PC-3 (cell line): ENCODE measurements at regions not wholly inside any gene's neighbourhood (a gene's known extent, or its start where the extent isn't known, plus 50 kb on each side); places are given as distances from the start of the nearest gene placed in this dataset.
"Not testable (repeated sequence)": the region's sequence is repeated elsewhere in the genome, so short reads cannot be mapped to it uniquely, and the experiment has no call there.

Source experiments
- ATAC-seq: fragments of 200-7000 bp; cut with Tn5 transposase; 2 replicates; pipeline ENCODE4 v1.9.1; 2020; ENCODE audit warnings: mild to moderate bottlenecking, moderate library complexity
- BruUV-seq: library from RNA; stranded (reverse); fragments of 400-500 nt; replicated peaks from 2 replicates; lab custom pipeline; 2021; lab: Mats Ljungman, UMichigan
- CTCF ChIA-PET: fragments of 300-600 bp; sonication (Branson Sonifier 250); formaldehyde crosslinking; loops from one replicate; lab custom pipeline; 2022; ENCODE audit warnings: antibody characterized with exemption; lab: Charles Lee
- POLR2A ChIA-PET: fragments of 300-600 bp; sonication (Branson Sonifier 250); formaldehyde crosslinking; loops from one replicate; lab custom pipeline; 2022; ENCODE audit warnings: antibody characterized with exemption; ENCODE audit not compliant: unreplicated experiment; lab: Charles Lee
- DNase-seq: peaks from one replicate; pipeline ENCODE4 v3.0.0-alpha.2; 2015
- H2AFZ ChIP-seq: fragments of 300-600 bp; sonication (generic); 2 replicates; pipeline ENCODE4 v1.6.0; 2016; ENCODE audit warnings: antibody characterized with exemption, low read length
- H3F3A ChIP-seq: fragments of 300-600 bp; sonication (generic); one replicate; pipeline ENCODE4 v1.6.0; 2017; ENCODE audit warnings: antibody characterized with exemption, low read length, control low read depth, mild to moderate bottlenecking; ENCODE audit not compliant: unreplicated experiment
- H3K27ac ChIP-seq: fragments of 300-600 bp; sonication (generic); 2 replicates; pipeline ENCODE4 v1.5.1; 2016; ENCODE audit warnings: mild to moderate bottlenecking, low read length
- H3K27me3 ChIP-seq: fragments of 300-600 bp; sonication (generic); 2 replicates; pipeline ENCODE4 v1.6.1; 2016; ENCODE audit warnings: low read length, mixed read lengths
- H3K36me3 ChIP-seq: fragments of 300-600 bp; sonication (generic); 2 replicates; pipeline ENCODE4 v1.6.1; 2016; ENCODE audit warnings: low read depth, mixed run types, low read length, mixed read lengths
- H3K4me1 ChIP-seq: fragments of 300-600 bp; sonication (generic); 2 replicates; pipeline ENCODE4 v1.5.1; 2016; ENCODE audit warnings: low read length; ENCODE audit not compliant: insufficient read depth
- H3K4me2 ChIP-seq: fragments of 300-600 bp; sonication (generic); 2 replicates; pipeline ENCODE4 v1.6.0; 2016; ENCODE audit warnings: low read length
- H3K4me3 ChIP-seq: fragments of 300-600 bp; sonication (generic); 2 replicates; pipeline ENCODE4 v1.5.1; 2016; ENCODE audit warnings: mild to moderate bottlenecking, low read length, mixed read lengths
- H3K79me2 ChIP-seq: fragments of 300-600 bp; sonication (generic); 2 replicates; pipeline ENCODE4 v1.6.1; 2017; ENCODE audit warnings: low read length, mixed read lengths
- H3K9ac ChIP-seq: fragments of 300-600 bp; sonication (generic); 2 replicates; pipeline ENCODE4 v1.6.0; 2016; ENCODE audit warnings: mild to moderate bottlenecking, low read length
- H3K9me2 ChIP-seq: fragments of 300-600 bp; sonication (generic); replicated peaks from 2 replicates; pipeline ENCODE4 v1.6.1; 2016; ENCODE audit warnings: mixed run types, low read length, mixed read lengths
- H3K9me3 ChIP-seq: fragments of 300-600 bp; sonication (generic); 2 replicates; pipeline ENCODE4 v1.6.1; 2016; ENCODE audit warnings: low read length, mixed read lengths
- H4K20me1 ChIP-seq: fragments of 300-600 bp; sonication (generic); 2 replicates; pipeline ENCODE4 v1.6.1; 2016; ENCODE audit warnings: low read length, mixed read lengths
- EZH2 ChIP-seq: fragments of 300-600 bp; sonication (generic); IDR thresholded peaks from one replicate; pipeline ENCODE4 v1.6.1; 2017; ENCODE audit warnings: antibody characterized with exemption, mild to moderate bottlenecking, low read length; ENCODE audit not compliant: unreplicated experiment
- EZH2phosphoT487 ChIP-seq: fragments of 300-600 bp; sonication (generic); IDR thresholded peaks from 2 replicates; pipeline ENCODE4 v1.6.1; 2018; ENCODE audit warnings: mild to moderate bottlenecking, antibody characterized with exemption, low read length, borderline replicate concordance
- intact Hi-C: fragments of 100-400 bp; cut with micrococcal nuclease; formaldehyde crosslinking; loops from 2 replicates; pipeline ENCODE4 v1.9.0; 2023
- TF ChIP-seq, protein P1 (sequence below): fragments of 300-600 bp; sonication (generic); conservative IDR thresholded peaks from 2 replicates; pipeline ENCODE4 v1.5.1; 2017; ENCODE audit warnings: antibody characterized with exemption, low read depth, mild to moderate bottlenecking, low read length

DNA sequence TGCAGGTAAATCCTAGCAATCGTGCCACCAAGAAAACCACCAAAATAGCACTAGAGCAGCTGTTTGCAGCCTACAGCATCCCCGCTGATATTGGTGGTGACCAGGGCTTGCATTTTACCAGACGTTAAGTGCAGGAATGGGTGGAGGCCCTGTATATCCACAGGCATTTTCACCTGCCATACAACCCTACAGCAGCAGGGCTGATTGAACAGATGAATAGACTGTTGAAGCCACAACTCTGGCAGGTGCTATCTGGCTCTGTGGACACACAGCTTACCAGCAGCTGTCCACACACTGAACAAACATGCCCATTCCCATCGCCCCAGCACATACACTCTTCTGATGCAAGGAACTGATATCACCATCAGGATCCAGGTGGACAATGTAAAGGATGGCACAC is 154.5 kb upstream of the APC start:
- intact Hi-C loops: no loop called here
- CTCF ChIA-PET: no interaction called here
- Histone ChIP-seq H3K79me2 (no peaks in the 10 kb centered on the region), H2AFZ (no peak overlapping the region), H3K4me2 (no peak overlapping the region), H3K27ac (no peak overlapping the region), H3K9ac (no peak overlapping the region), H3K36me3 (no peaks in the 10 kb centered on the region), H3K27me3 (no peaks in the 10 kb centered on the region), H4K20me1 (no peaks in the 10 kb centered on the region), H3K9me3 (no peaks in the 10 kb centered on the region), H3K9me2 (no peaks in the 10 kb centered on the region), H3K4me1 (no peaks in the 10 kb centered on the region), H3K4me3 (no peak overlapping the region), H3F3A (no peaks in the 10 kb centered on the region)
- no peak for ATAC-seq
- no peak for DNase-seq
- BruUV-seq: no TSS peak
- no peak for TF ChIP-seq EZH2
- TF ChIP-seq, protein P1, sequence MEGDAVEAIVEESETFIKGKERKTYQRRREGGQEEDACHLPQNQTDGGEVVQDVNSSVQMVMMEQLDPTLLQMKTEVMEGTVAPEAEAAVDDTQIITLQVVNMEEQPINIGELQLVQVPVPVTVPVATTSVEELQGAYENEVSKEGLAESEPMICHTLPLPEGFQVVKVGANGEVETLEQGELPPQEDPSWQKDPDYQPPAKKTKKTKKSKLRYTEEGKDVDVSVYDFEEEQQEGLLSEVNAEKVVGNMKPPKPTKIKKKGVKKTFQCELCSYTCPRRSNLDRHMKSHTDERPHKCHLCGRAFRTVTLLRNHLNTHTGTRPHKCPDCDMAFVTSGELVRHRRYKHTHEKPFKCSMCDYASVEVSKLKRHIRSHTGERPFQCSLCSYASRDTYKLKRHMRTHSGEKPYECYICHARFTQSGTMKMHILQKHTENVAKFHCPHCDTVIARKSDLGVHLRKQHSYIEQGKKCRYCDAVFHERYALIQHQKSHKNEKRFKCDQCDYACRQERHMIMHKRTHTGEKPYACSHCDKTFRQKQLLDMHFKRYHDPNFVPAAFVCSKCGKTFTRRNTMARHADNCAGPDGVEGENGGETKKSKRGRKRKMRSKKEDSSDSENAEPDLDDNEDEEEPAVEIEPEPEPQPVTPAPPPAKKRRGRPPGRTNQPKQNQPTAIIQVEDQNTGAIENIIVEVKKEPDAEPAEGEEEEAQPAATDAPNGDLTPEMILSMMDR: no peak
- TF ChIP-seq EZH2phosphoT487: no peak
- POLR2A ChIA-PET: no interaction called here

DNA sequence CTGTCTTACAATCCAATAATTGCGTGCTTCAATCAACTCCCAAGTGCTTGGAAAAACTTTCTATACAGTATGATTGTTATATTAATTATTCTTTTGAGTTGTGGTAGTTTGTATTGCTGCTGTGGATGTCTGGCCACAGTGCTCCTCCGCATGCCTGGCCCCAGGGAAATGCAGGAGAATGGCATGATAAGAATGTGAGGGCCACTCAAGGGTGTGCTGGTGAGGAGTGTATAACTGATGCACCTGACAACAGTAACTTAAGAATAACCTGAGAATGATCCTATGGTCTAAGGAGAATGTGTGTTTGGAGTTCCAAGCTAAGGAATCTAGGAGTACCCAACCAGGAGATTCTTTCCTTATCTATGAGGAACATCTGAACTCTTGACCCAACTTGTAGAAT is 152.9 kb upstream of the APC start:
- Histone ChIP-seq H3F3A (no peaks in the 10 kb centered on the region), H3K4me1 (no peaks in the 10 kb centered on the region), H3K9me3 (no peaks in the 10 kb centered on the region), H3K36me3 (no peaks in the 10 kb centered on the region), H3K4me3 (no peak overlapping the region), H3K79me2 (no peaks in the 10 kb centered on the region), H3K27ac (no peak overlapping the region), H3K27me3 (no peaks in the 10 kb centered on the region), H3K9ac (no peak overlapping the region), H2AFZ (no peak overlapping the region), H3K4me2 (no peak overlapping the region), H4K20me1 (no peaks in the 10 kb centered on the region), H3K9me2 (no peaks in the 10 kb centered on the region)
- ChIA-PET CTCF (no interaction called here), POLR2A (no interaction called here)
- no peak for ATAC-seq
- TF ChIP-seq EZH2 (no peak), EZH2phosphoT487 (no peak)
- TF ChIP-seq, protein P1: no peak
- intact Hi-C loops: no loop called here
- DNase-seq: no peak
- no TSS peak for BruUV-seq

DNA sequence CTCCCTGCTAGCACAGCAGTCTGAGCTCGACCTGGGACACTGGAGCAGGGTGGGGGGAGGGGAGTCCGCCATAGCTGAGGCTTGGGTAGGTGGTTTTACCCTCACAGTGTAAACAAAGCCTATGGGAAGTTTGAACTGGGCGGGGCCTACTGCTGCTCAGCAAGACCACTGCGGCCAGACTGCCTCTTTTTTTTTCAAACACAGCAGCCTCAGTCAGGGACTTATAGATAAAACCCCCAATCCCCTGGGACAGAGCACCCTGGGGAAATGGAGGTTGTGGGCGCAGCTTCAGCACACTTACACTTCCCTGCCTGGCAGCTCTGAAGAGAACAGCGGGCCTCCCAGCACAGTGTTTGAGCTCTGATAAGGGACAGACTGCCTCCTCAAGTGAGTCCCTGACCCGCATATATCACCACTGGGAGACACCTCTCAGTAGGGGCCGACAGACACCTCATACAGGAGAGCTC is 151.1 kb upstream of the APC start:
- ATAC-seq: no peak

DNA sequence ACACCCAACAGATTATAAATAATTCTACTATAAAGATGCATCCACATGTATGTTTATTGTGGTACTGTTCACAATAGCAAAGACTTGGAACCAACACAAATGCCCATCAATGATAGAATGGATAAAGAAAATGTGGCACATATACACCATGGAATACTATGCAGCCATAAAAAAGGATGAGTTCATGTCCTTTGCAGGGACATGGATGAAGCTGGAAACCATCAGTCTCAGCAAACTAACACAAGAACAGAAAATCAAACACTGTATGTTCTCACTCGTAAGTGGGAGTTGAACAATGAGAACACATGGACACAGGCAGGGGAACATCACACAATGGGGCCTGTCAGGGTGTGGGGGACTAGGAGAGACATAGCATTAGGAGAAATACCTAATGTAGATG is 146.8 kb upstream of the APC start:
- H3K9ac ChIP-seq, H3K79me2 ChIP-seq, H3F3A ChIP-seq, H2AFZ ChIP-seq, intact Hi-C loops, H4K20me1 ChIP-seq, H3K27me3 ChIP-seq, H3K27ac ChIP-seq, BruUV-seq, H3K4me2 ChIP-seq, CTCF ChIA-PET, POLR2A ChIA-PET, H3K36me3 ChIP-seq, DNase-seq, H3K9me3 ChIP-seq, H3K4me3 ChIP-seq, H3K9me2 ChIP-seq, ATAC-seq: not testable (repeated sequence)
- H3K4me1 ChIP-seq: peaks cover 17% of the 10 kb centered on the region

More for the DNA sequence above, 151.1 kb upstream of the APC start:
- H4K20me1 ChIP-seq: no peaks in the 10 kb centered on the region
- BruUV-seq: no TSS peak
- POLR2A ChIA-PET: no interaction called here
- H3K4me3 ChIP-seq: no peak overlapping the region
- H3F3A ChIP-seq: no peaks in the 10 kb centered on the region
- no peak overlapping the region for H2AFZ ChIP-seq
- H3K36me3 ChIP-seq: no peaks in the 10 kb centered on the region
- no peak overlapping the region for H3K4me2 ChIP-seq
- TF ChIP-seq, protein P1: no peak
- TF ChIP-seq EZH2 (no peak), EZH2phosphoT487 (no peak)
- CTCF ChIA-PET: no interaction called here
- intact Hi-C loops: no loop called here
- H3K9me3 ChIP-seq: no peaks in the 10 kb centered on the region
- no peaks in the 10 kb centered on the region for H3K9me2 ChIP-seq
- no peak for DNase-seq
- H3K27ac ChIP-seq: no peak overlapping the region
- no peak overlapping the region for H3K9ac ChIP-seq
- no peaks in the 10 kb centered on the region for H3K4me1 ChIP-seq
- H3K27me3 ChIP-seq: no peaks in the 10 kb centered on the region
- H3K79me2 ChIP-seq: no peaks in the 10 kb centered on the region
